Upper lobe of left lung (tissue), 6 donors: ENCODE measurements at regions not wholly inside any gene's neighbourhood (a gene's known extent, or its start where the extent isn't known, plus 50 kb on each side); places are given as distances from the start of the nearest gene placed in this dataset.

Source experiments
- ATAC-seq, 2 donors: fragments of 200-7000 bp; cut with Tn5 transposase; one replicate each; pipeline ENCODE4 v1.9.1; 2022; ENCODE audit warnings: mild to moderate bottlenecking in 2 of 2, moderate library complexity in 2 of 2; ENCODE audit not compliant: low FRiP score in 2 of 2
- DNase-seq, 2 donors: peaks; one replicate each; pipeline ENCODE4 v3.0.0-alpha.2; 2019 to 2020
- H3K27ac ChIP-seq, 4 donors: fragments of 200-600 bp; sonication (generic); one replicate each; pipeline ENCODE4 v1.5.1; 2016 to 2019
- H3K27me3 ChIP-seq, 4 donors: fragments of 200-600 bp; sonication (generic); one replicate each; pipeline ENCODE4 v1.5.1; 2017 to 2019
- H3K36me3 ChIP-seq, 4 donors: fragments of 200-600 bp; sonication (generic); one replicate each; pipeline ENCODE4 v1.5.1; 2016 to 2019
- H3K4me1 ChIP-seq, 4 donors: fragments of 200-600 bp; sonication (generic); one replicate each; pipeline ENCODE4 v1.5.1; 2018 to 2019
- H3K4me3 ChIP-seq, 4 donors: fragments of 200-600 bp; sonication (generic); one replicate each; pipeline ENCODE4 v1.5.1; 2017 to 2019; ENCODE audit warnings: mild to moderate bottlenecking in 2 of 4, moderate library complexity in 1 of 4
- H3K9me3 ChIP-seq, 4 donors: fragments of 200-600 bp; sonication (generic); one replicate each; pipeline ENCODE4 v1.5.1; 2018 to 2019
- EP300 ChIP-seq, 4 donors: sonication (generic); formaldehyde crosslinking; IDR thresholded peaks; one replicate each; pipeline ENCODE4 v1.5.1; 2017; ENCODE audit warnings: antibody characterized with exemption in 4 of 4, control low read depth in 2 of 4
- POLR2A ChIP-seq, 4 donors: fragments of 450-650 bp; IDR thresholded peaks; one replicate each; pipeline ENCODE4 v1.5.1; 2016 to 2017; ENCODE audit warnings: antibody characterized with exemption in 4 of 4, mild to moderate bottlenecking in 2 of 4
- POLR2AphosphoS5 ChIP-seq, 2 donors: sonication (generic); formaldehyde crosslinking; IDR thresholded peaks; one replicate each; pipeline ENCODE4 v1.5.1; 2017; ENCODE audit warnings: antibody characterized with exemption in 2 of 2
- WGBS, 2 donors: methylation state at CpG; one replicate each; pipeline ENCODE4 v1.1.5; 2017 to 2018; 5-methylcytosine and 5-hydroxymethylcytosine counted together
- TF ChIP-seq, protein P1 (sequence below), 6 experiments: fragments of 450-650 bp in 4 of 6; fragments of 200-600 bp in 2 of 6; sonication (generic) in 2 of 6; IDR thresholded peaks; one replicate each; pipeline ENCODE4 v1.5.1; 2016 to 2019; ENCODE audit warnings: antibody characterized with exemption in 6 of 6
- donor health status: DM: no; HTN: no; CAD: no; lungs with moderate emphysema.
- donor health status: DM: no; HTN: yes; CAD: no; lungs with severe emphysema.

DNA sequence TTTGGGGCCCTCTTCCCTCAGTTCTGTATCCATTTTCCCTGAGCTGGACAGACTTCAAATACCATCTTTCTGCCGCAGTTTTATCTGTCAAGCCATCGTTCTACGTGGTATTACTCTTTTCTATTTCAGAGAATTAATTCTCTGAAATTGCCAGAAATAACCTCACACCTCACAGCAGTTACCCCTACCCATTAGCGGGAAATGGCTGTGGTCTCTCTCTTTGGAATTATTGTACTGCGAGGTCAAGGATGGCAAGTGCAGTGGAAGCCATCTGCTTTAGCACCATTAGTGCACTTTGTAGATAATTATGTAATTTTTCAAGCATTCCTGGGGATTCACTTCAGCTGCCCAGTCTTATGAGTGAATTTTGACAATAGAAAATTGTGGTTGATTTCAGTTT is 147.8 kb upstream of the CDH4 start:
- 80 to 92% methylated on average over 5 of the region's 5 CpGs for WGBS, 2 donors

DNA sequence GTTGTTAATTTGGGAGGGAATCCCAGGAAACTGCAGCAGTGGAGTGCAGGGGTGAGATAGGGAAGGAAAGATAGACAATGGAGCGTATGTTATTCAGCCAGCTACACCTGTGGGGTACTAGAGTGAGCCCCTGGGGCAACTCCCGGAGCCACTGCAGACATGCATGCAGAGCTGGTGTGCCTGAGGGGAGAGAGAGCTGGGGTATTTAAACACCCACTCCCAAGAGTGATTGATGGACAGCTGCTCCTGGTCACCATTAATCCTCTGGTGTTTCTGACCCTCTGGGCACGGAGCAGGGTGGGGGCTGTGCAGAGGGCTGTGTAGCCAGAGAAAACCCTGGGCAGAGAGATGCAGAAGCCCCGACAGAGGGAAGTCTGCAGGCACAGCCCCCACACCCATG is 146.7 kb upstream of the CDH4 start:
- no peak overlapping the region for H3K27ac ChIP-seq
- H3K27me3 ChIP-seq = no peaks in the 10 kb centered on the region
- no peaks in the 10 kb centered on the region for H3K36me3 ChIP-seq
- DNase-seq (no peak), ATAC-seq (no peak)
- no peaks in the 10 kb centered on the region for H3K9me3 ChIP-seq
- 55 to 91% methylated on average over 2 to 4 of the region's 4 CpGs for WGBS, 2 donors
- no peaks in the 10 kb centered on the region for H3K4me1 ChIP-seq
- H3K4me3 ChIP-seq = no peak overlapping the region
- TF ChIP-seq, protein P1, sequence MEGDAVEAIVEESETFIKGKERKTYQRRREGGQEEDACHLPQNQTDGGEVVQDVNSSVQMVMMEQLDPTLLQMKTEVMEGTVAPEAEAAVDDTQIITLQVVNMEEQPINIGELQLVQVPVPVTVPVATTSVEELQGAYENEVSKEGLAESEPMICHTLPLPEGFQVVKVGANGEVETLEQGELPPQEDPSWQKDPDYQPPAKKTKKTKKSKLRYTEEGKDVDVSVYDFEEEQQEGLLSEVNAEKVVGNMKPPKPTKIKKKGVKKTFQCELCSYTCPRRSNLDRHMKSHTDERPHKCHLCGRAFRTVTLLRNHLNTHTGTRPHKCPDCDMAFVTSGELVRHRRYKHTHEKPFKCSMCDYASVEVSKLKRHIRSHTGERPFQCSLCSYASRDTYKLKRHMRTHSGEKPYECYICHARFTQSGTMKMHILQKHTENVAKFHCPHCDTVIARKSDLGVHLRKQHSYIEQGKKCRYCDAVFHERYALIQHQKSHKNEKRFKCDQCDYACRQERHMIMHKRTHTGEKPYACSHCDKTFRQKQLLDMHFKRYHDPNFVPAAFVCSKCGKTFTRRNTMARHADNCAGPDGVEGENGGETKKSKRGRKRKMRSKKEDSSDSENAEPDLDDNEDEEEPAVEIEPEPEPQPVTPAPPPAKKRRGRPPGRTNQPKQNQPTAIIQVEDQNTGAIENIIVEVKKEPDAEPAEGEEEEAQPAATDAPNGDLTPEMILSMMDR (IDR thresholded peaks at IDR 0.05) = no peak
- TF ChIP-seq POLR2A (IDR thresholded peaks at IDR 0.05) (no peak), EP300 (IDR thresholded peaks at IDR 0.05) (no peak), POLR2AphosphoS5 (IDR thresholded peaks at IDR 0.05) (no peak)

More for the DNA sequence above, 147.8 kb upstream of the CDH4 start:
- H3K4me3 ChIP-seq = no peak overlapping the region
- TF ChIP-seq POLR2AphosphoS5 (IDR thresholded peaks at IDR 0.05) = no peak
- TF ChIP-seq POLR2A (IDR thresholded peaks at IDR 0.05) = no peak
- TF ChIP-seq, protein P1 (IDR thresholded peaks at IDR 0.05) = no peak
- TF ChIP-seq EP300 (IDR thresholded peaks at IDR 0.05) = no peak
- H3K27me3 ChIP-seq = no peaks in the 10 kb centered on the region
- no peaks in the 10 kb centered on the region for H3K36me3 ChIP-seq
- no peaks in the 10 kb centered on the region for H3K4me1 ChIP-seq
- ATAC-seq (no peak), DNase-seq (no peak)
- no peak overlapping the region for H3K27ac ChIP-seq
- H3K9me3 ChIP-seq = no peaks in the 10 kb centered on the region

DNA sequence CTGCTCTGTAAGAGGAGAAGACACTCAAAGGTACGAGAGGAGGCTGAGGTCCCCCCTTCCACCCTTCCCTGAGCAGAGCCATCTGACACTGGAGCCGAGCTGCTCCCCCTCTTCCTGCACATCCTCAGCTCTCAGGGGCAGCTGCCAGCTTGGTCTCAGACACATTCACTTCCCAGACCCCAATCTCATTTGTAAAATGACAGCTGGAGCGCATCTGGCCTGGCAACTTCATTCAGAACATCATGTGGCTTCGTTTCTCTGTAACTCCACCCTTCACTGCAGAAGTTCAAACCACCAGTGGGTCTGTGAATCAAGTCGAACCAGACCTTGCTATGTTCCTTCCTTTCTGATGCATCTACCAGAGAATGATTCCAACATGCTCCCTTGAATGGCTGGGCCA is 145.6 kb upstream of the CDH4 start:
- DNase-seq = no peak
- Histone ChIP-seq H3K4me3 (no peak overlapping the region), H3K27ac (no peak overlapping the region), H3K27me3 (no peaks in the 10 kb centered on the region), H3K36me3 (no peaks in the 10 kb centered on the region), H3K9me3 (no peaks in the 10 kb centered on the region), H3K4me1 (no peaks in the 10 kb centered on the region)
- WGBS, 2 donors = 60 to 62% methylated on average over 5 of the region's 5 CpGs
- no peak for TF ChIP-seq POLR2A (IDR thresholded peaks at IDR 0.05)
- TF ChIP-seq POLR2AphosphoS5 (IDR thresholded peaks at IDR 0.05) = no peak
- TF ChIP-seq EP300 (IDR thresholded peaks at IDR 0.05) = no peak
- TF ChIP-seq, protein P1 (IDR thresholded peaks at IDR 0.05) = no peak
- ATAC-seq = no peak

DNA sequence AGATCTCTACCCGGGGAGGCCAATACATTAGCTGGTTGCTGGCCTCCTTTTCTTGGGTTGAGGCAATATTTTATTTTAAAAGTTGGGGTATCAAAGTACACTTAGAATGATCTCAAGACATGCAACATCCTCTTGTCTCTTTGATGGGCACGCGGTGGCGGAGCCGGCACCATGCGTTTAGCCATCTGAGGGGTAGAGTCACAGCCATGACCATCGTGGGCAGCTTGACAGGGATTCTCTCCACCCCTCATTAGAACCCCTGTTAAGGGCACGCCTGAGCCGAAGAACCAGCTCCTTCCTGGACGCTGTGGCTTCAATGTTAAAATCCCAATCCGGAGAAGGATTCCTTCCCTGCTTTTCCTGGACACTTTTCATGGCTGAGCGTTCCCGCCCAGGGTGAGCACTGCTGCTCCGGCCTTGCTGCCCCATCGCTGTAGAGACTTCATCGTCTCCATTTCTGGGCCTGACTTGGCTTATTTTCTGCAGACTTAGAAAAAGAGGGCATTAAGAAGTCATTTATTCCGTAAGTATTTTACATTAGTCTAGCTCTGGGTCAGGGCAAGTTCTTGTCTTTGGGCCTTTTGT is 142.7 kb upstream of the CDH4 start:
- Histone ChIP-seq H3K4me1 (no peaks in the 10 kb centered on the region), H3K27me3 (no peaks in the 10 kb centered on the region), H3K4me3 (no peak overlapping the region), H3K9me3 (no peaks in the 10 kb centered on the region), H3K27ac (no peak overlapping the region), H3K36me3 (no peaks in the 10 kb centered on the region)
- TF ChIP-seq, protein P1 (IDR thresholded peaks at IDR 0.05) = no peak
- TF ChIP-seq POLR2AphosphoS5 (IDR thresholded peaks at IDR 0.05) = no peak
- no peak for TF ChIP-seq POLR2A (IDR thresholded peaks at IDR 0.05)
- TF ChIP-seq EP300 (IDR thresholded peaks at IDR 0.05) = no peak
- DNase-seq = peak in 1 of 2 donors; percentile 63
- ATAC-seq = no peak
- WGBS, 2 donors = 91 to 92% methylated on average over 13 to 17 of the region's 17 CpGs

DNA sequence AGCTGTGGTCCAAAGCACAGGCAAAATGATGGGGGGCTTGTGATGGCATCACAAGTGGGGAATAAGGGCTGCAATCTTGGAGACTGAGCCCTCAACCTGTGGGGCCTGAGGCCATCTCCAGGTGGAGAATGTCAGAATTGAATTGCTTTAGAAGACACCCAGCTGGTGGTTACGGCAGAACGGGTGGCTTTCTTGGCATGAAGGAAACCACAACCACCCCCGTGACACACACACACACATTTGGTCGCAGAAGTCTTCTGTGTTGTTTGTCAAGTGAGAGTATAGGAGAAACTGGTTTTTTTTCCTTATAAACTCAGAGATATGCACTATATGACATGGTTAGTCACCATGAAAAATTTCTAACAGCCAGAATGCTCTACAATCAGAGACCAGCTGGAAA is 139.5 kb upstream of the CDH4 start:
- H3K27ac ChIP-seq = no peak overlapping the region
- no peaks in the 10 kb centered on the region for H3K4me1 ChIP-seq
- WGBS, 2 donors = 60 to 68% methylated on average over 4 of the region's 4 CpGs
- TF ChIP-seq POLR2A (IDR thresholded peaks at IDR 0.05) (no peak), EP300 (IDR thresholded peaks at IDR 0.05) (no peak), POLR2AphosphoS5 (IDR thresholded peaks at IDR 0.05) (no peak)
- TF ChIP-seq, protein P1 (IDR thresholded peaks at IDR 0.05) = no peak
- no peak overlapping the region for H3K4me3 ChIP-seq
- no peaks in the 10 kb centered on the region for H3K36me3 ChIP-seq
- no peaks in the 10 kb centered on the region for H3K27me3 ChIP-seq
- ATAC-seq (no peak), DNase-seq (no peak)
- no peaks in the 10 kb centered on the region for H3K9me3 ChIP-seq
